H1 (cell line): ENCODE measurements at regions not wholly inside any gene's neighbourhood (a gene's known extent, or its start where the extent isn't known, plus 50 kb on each side); places are given as distances from the start of the nearest gene placed in this dataset.

Source experiments
- CTCF ChIA-PET: fragments of 300-600 bp; sonication (Branson Sonifier 250); formaldehyde crosslinking; loops from one replicate; lab custom pipeline; 2021; ENCODE audit not compliant: partially characterized antibody; lab: Charles Lee
- POLR2A ChIA-PET: fragments of 300-600 bp; sonication (Branson Sonifier 250); formaldehyde crosslinking; loops from one replicate; lab custom pipeline; 2021; ENCODE audit warnings: inconsistent platforms; ENCODE audit not compliant: partially characterized antibody; lab: Charles Lee
- DNase-seq, 2 experiments: peaks; one replicate each; pipeline versions ENCODE4 v3.0.0 to v3.0.0-alpha.2; 2010 to 2022; ENCODE audit warnings: low spot score in 2 of 2, low read depth in 1 of 2, mixed read lengths in 1 of 2
- FAIRE-seq: peaks from 2 replicates; lab custom pipeline; 2011; peaks lifted over from hg19 to GRCh38; lab: Jason Lieb, UNC
- H2AFZ ChIP-seq: 2 replicates; pipeline ENCODE4 v1.8.1; 2012; ENCODE audit warnings: low read length, inconsistent platforms
- H2AK5ac ChIP-seq: 2 replicates; pipeline ENCODE4 v1.6.1; 2013; ENCODE audit warnings: low read depth, low read length
- H2BK120ac ChIP-seq: replicated peaks from 2 replicates; pipeline ENCODE3; 2013; ENCODE audit warnings: low read depth, low read length, inconsistent platforms
- H2BK12ac ChIP-seq: 2 replicates; pipeline ENCODE4 v1.6.1; 2013; ENCODE audit warnings: low read depth, low read length
- H2BK15ac ChIP-seq: 2 replicates; pipeline ENCODE4 v1.6.1; 2013; ENCODE audit warnings: low read length
- H2BK20ac ChIP-seq: 2 replicates; pipeline ENCODE4 v1.6.1; 2013; ENCODE audit warnings: low read length
- H2BK5ac ChIP-seq: 2 replicates; pipeline ENCODE4 v1.6.1; 2013; ENCODE audit warnings: low read depth, low read length
- H3K14ac ChIP-seq: 2 replicates; pipeline ENCODE4 v1.6.1; 2013; ENCODE audit warnings: inconsistent platforms; ENCODE audit not compliant: insufficient read length
- H3K18ac ChIP-seq: 2 replicates; pipeline ENCODE4 v1.6.1; 2013; ENCODE audit warnings: low read length; ENCODE audit errors: extremely low read depth
- H3K23ac ChIP-seq: 2 replicates; pipeline ENCODE4 v1.6.1; 2013; ENCODE audit warnings: inconsistent platforms; ENCODE audit not compliant: insufficient read length
- H3K23me2 ChIP-seq: 2 replicates; pipeline ENCODE4 v1.6.1; 2013; ENCODE audit warnings: low read depth, low read length
- H3K27ac ChIP-seq: 2 replicates; pipeline ENCODE4 v1.6.1; 2011; ENCODE audit warnings: low read depth, low read length, inconsistent platforms
- H3K27me3 ChIP-seq, 4 experiments: replicated peaks in 1 of 4; 1 replicate in 1 of 4; 2 replicates in 3 of 4; pipeline versions ENCODE4 v1.6.1 to v1.8.1; 2011 to 2013; ENCODE audit warnings: low read length in 3 of 4, mild to moderate bottlenecking in 3 of 4, inconsistent platforms in 2 of 4, mixed read lengths in 2 of 4, moderate library complexity in 1 of 4; ENCODE audit not compliant: control insufficient read depth in 3 of 4, insufficient read depth in 3 of 4; ENCODE audit errors: extremely low read depth in 1 of 4
- H3K36me3 ChIP-seq, 4 experiments: 2 replicates each; pipeline versions ENCODE4 v1.6.1 to v1.8.1; 2011 to 2013; ENCODE audit warnings: mild to moderate bottlenecking in 4 of 4, low read length in 3 of 4, moderate library complexity in 2 of 4, control low read depth in 1 of 4, inconsistent platforms in 1 of 4; ENCODE audit not compliant: insufficient read depth in 4 of 4, control insufficient read depth in 2 of 4
- H3K4ac ChIP-seq: replicated peaks from 2 replicates; pipeline ENCODE3; 2013; ENCODE audit warnings: low read length, low read depth, mixed read lengths, inconsistent platforms; ENCODE audit not compliant: insufficient read length
- H3K4me1 ChIP-seq, 4 experiments: replicated peaks in 1 of 4; 1 replicate in 1 of 4; 2 replicates in 3 of 4; pipeline versions ENCODE4 v1.6.1 to v1.8.1; 2011 to 2013; ENCODE audit warnings: low read length in 3 of 4, inconsistent platforms in 2 of 4, mixed read lengths in 1 of 4; ENCODE audit not compliant: insufficient read depth in 4 of 4, control insufficient read depth in 3 of 4
- H3K4me2 ChIP-seq, 2 experiments: 2 replicates each; pipeline versions ENCODE4 v1.6.1 to v1.8.1; 2011 to 2013; ENCODE audit warnings: low read depth in 2 of 2, low read length in 2 of 2, control low read depth in 1 of 2, inconsistent platforms in 1 of 2, mild to moderate bottlenecking in 1 of 2; ENCODE audit not compliant: insufficient read depth in 1 of 2
- H3K4me3 ChIP-seq, 4 experiments: fragments of 200-600, 300-600 bp in 1 of 4; sonication (generic), shearing (Covaris generic), sonication (Bioruptor Twin) in 1 of 4; 2 replicates each; pipeline versions ENCODE4 v1.5.1 to v1.8.1; 2011 to 2016; ENCODE audit warnings: low read length in 4 of 4, low read depth in 3 of 4, control low read depth in 2 of 4, inconsistent platforms in 2 of 4, mild to moderate bottlenecking in 2 of 4, mixed read lengths in 1 of 4, moderate library complexity in 1 of 4; ENCODE audit not compliant: insufficient read depth in 2 of 4; ENCODE audit errors: extremely low read depth in 1 of 4
- H3K56ac ChIP-seq: replicated peaks from 2 replicates; pipeline ENCODE3; 2013; ENCODE audit warnings: low read depth, mild to moderate bottlenecking, mixed read lengths, low read length, inconsistent platforms; ENCODE audit not compliant: insufficient read length
- H3K79me1 ChIP-seq: 2 replicates; pipeline ENCODE4 v1.6.1; 2013; ENCODE audit warnings: low read depth, low read length, control low read depth
- H3K79me2 ChIP-seq, 2 experiments: 2 replicates each; pipeline versions ENCODE4 v1.6.1 to v1.8.1; 2012 to 2013; ENCODE audit warnings: low read length in 2 of 2, mild to moderate bottlenecking in 2 of 2, inconsistent platforms in 1 of 2; ENCODE audit not compliant: insufficient read depth in 2 of 2, control insufficient read depth in 1 of 2
- H3K9ac ChIP-seq, 4 experiments: replicated peaks in 1 of 4; 1 replicate in 1 of 4; 2 replicates in 3 of 4; pipeline versions ENCODE4 v1.6.1 to v1.8.1; 2011 to 2013; ENCODE audit warnings: low read depth in 3 of 4, low read length in 3 of 4, control low read depth in 2 of 4, mild to moderate bottlenecking in 2 of 4, moderate library complexity in 2 of 4, inconsistent platforms in 1 of 4; ENCODE audit errors: extremely low read depth in 1 of 4
- H3K9me3 ChIP-seq, 2 experiments: 2 replicates each; pipeline versions ENCODE4 v1.6.1 to v1.8.1; 2012 to 2013; ENCODE audit warnings: mild to moderate bottlenecking in 2 of 2, moderate library complexity in 2 of 2, control low read depth in 1 of 2, inconsistent platforms in 1 of 2, low read depth in 1 of 2, low read length in 1 of 2, mixed read lengths in 1 of 2; ENCODE audit not compliant: insufficient read depth in 2 of 2
- H4K20me1 ChIP-seq, 2 experiments: replicated peaks in 1 of 2; 2 replicates each; pipeline versions ENCODE3 to v1.8.1; 2011 to 2013; ENCODE audit warnings: inconsistent platforms in 2 of 2, low read length in 2 of 2, mild to moderate bottlenecking in 1 of 2; ENCODE audit not compliant: insufficient read depth in 2 of 2, control insufficient read depth in 1 of 2
- H4K5ac ChIP-seq: 2 replicates; pipeline ENCODE4 v1.6.1; 2013; ENCODE audit warnings: low read length, low read depth, mixed read lengths, inconsistent platforms; ENCODE audit not compliant: insufficient read length
- H4K8ac ChIP-seq: 2 replicates; pipeline ENCODE4 v1.8.0; 2013; ENCODE audit warnings: mild to moderate bottlenecking, moderate library complexity, low read length, inconsistent platforms; ENCODE audit not compliant: insufficient read depth; ENCODE audit errors: extremely low read depth
- H4K91ac ChIP-seq: replicated peaks from 2 replicates; pipeline ENCODE3; 2013; ENCODE audit warnings: low read length, mixed read lengths, inconsistent platforms; ENCODE audit not compliant: insufficient read length
- ATF2 ChIP-seq: IDR thresholded peaks from 2 replicates; pipeline ENCODE4 v1.6.1; 2012; ENCODE audit warnings: low read length, inconsistent platforms
- BCL11A ChIP-seq, 2 experiments: IDR thresholded peaks; one replicate each; pipeline ENCODE4 v1.6.1; 2011; ENCODE audit warnings: low read depth in 2 of 2, low read length in 2 of 2, mild to moderate bottlenecking in 2 of 2
- BRCA1 ChIP-seq: IDR thresholded peaks from 2 replicates; pipeline ENCODE4 v1.6.1; 2012; ENCODE audit warnings: low read depth, low read length, improper control_type of control experiment
- CBX5 ChIP-seq: fragments of 300-800, 300-1000 bp; sonication (generic); IDR thresholded peaks from 2 replicates; pipeline ENCODE4 v1.7.1; 2016; ENCODE audit warnings: antibody characterized with exemption, low read length, low read depth
- CEBPB ChIP-seq: IDR thresholded peaks from 2 replicates; pipeline ENCODE4 v1.6.1; 2012; ENCODE audit warnings: low read depth, low read length
- HDAC2 ChIP-seq, 2 experiments: fragments of 300-600 bp in 1 of 2; sonication (generic) in 1 of 2; IDR thresholded peaks; 2 replicates each; pipeline ENCODE4 v1.6.1; 2011 to 2012; ENCODE audit warnings: low read depth in 2 of 2, low read length in 2 of 2, mild to moderate bottlenecking in 2 of 2, moderate library complexity in 2 of 2, borderline replicate concordance in 1 of 2, inconsistent platforms in 1 of 2
- KDM4A ChIP-seq: IDR thresholded peaks from one replicate; pipeline ENCODE4 v1.7.1; 2012; ENCODE audit warnings: low read depth, mild to moderate bottlenecking, moderate library complexity, low read length, inconsistent platforms; ENCODE audit not compliant: severe bottlenecking
- POLR2AphosphoS5 ChIP-seq: IDR thresholded peaks from 2 replicates; pipeline ENCODE4 v1.6.1; 2011; ENCODE audit warnings: low read depth, low read length
- SIX5 ChIP-seq: IDR thresholded peaks from 2 replicates; pipeline ENCODE4 v1.6.1; 2011; ENCODE audit warnings: mild to moderate bottlenecking, low read depth, low read length
- SP4 ChIP-seq: IDR thresholded peaks from 2 replicates; pipeline ENCODE4 v1.6.1; 2012; ENCODE audit warnings: low read length, inconsistent platforms
- SUZ12 ChIP-seq: fragments of 200-600 bp; sonication (generic); IDR thresholded peaks from 2 replicates; pipeline ENCODE4 v1.6.1; 2012; ENCODE audit warnings: mild to moderate bottlenecking, inconsistent platforms, low read length, moderate library complexity, mixed read lengths
- USF2 ChIP-seq: IDR thresholded peaks from 2 replicates; pipeline ENCODE4 v1.6.1; 2011; ENCODE audit warnings: low read length, improper control_type of control experiment
- WGBS, 2 experiments: shearing (Covaris generic) in 1 of 2; methylation state at CpG; one replicate each; pipeline versions ENCODE4 v1.1.6 to v1.1.7; 2013 to 2015; ENCODE audit warnings: low lambda C conversion rate in 2 of 2, mixed read lengths in 2 of 2, inconsistent platforms in 1 of 2, low coverage in 1 of 2, missing lambda C conversion rate in 1 of 2; ENCODE audit not compliant: insufficient replicate concordance in 2 of 2, insufficient coverage in 1 of 2, insufficient read length in 1 of 2; ENCODE audit errors: extremely low coverage in 1 of 2, missing lambda C conversion rate in 1 of 2; 5-methylcytosine and 5-hydroxymethylcytosine counted together

- no peak overlapping the region for H2AK5ac ChIP-seq
- no peak overlapping the region for H3K23ac ChIP-seq
- H3K9ac ChIP-seq = no peak overlapping the region
- H4K8ac ChIP-seq = no peak overlapping the region
- no peak overlapping the region for H4K5ac ChIP-seq
- no peaks in the 10 kb centered on the region for H3K9me3 ChIP-seq
- H3K4me3 ChIP-seq = no peak overlapping the region
- no peak overlapping the region for H4K91ac ChIP-seq
- no peak overlapping the region for H2BK5ac ChIP-seq
- no peak overlapping the region for H2BK120ac ChIP-seq
- H3K36me3 ChIP-seq = no peaks in the 10 kb centered on the region
- H3K56ac ChIP-seq = no peak overlapping the region
- DNase-seq (no peak), FAIRE-seq (no peak)
- POLR2A ChIA-PET = no interaction called here
- H3K4me2 ChIP-seq = no peak overlapping the region
- no peaks in the 10 kb centered on the region; a peak in 2 of 7 replicates for H3K27me3 ChIP-seq
- H3K14ac ChIP-seq = no peak overlapping the region
- H3K79me2 ChIP-seq = no peaks in the 10 kb centered on the region
- H3K27ac ChIP-seq = no peak overlapping the region
- peaks cover 0 to 3% (median 0%) of the 10 kb centered on the region in 4 experiments; a peak in 2 of 7 replicates for H3K4me1 ChIP-seq
- CTCF ChIA-PET = interaction anchor here (0.6 to 3.7 kb wide), 6 partner anchors 9 to 1018 kb away, joined by 3 to 12 read pairs (median 4); no protein-coding TSS in a partner anchor
- 90% methylated on average over 4 of the region's 4 CpGs; no CpG with 5 or more reads in 1 of the 2 experiments for WGBS, 2 experiments
- H2BK15ac ChIP-seq = no peak overlapping the region
- H2BK12ac ChIP-seq = no peak overlapping the region
- H4K20me1 ChIP-seq = no peaks in the 10 kb centered on the region
- no peaks in the 10 kb centered on the region for H3K79me1 ChIP-seq
- H2BK20ac ChIP-seq = no peak overlapping the region
- TF ChIP-seq CEBPB (no peak), POLR2AphosphoS5 (no peak), HDAC2 (IDR thresholded peaks at IDR 0.05; ENCODE audit: borderline replicate concordance in 1 of 2, low read depth in 2 of 2, low read length in 2 of 2) (no peak), KDM4A (no peak), BCL11A (IDR thresholded peaks at IDR 0.05; ENCODE audit: low read depth in 2 of 2, low read length in 2 of 2) (no peak), SUZ12 (no peak), BRCA1 (no peak), SP4 (no peak), CBX5 (no peak), SIX5 (no peak), USF2 (no peak), ATF2 (no peak)
- H3K4ac ChIP-seq = no peak overlapping the region
- H2AFZ ChIP-seq = no peak overlapping the region
- H3K23me2 ChIP-seq = no peaks in the 10 kb centered on the region; the same call in 1 of the 2 replicates
- H3K18ac ChIP-seq = no peak overlapping the region
These were observed 157.8 kb downstream of the INSIG2 start for GRCh38 chr2:118246079-118246478.
